Epithelial cell of prostate (primary cell): ENCODE measurements at regions not wholly inside any gene's neighbourhood (a gene's known extent, or its start where the extent isn't known, plus 50 kb on each side); places are given as distances from the start of the nearest gene placed in this dataset.

ENCODE experiments used
- DNase-seq: peaks from one replicate; pipeline ENCODE4 v3.0.0-alpha.2; 2011; ENCODE audit warnings: low read depth, low spot score
- H3K27ac ChIP-seq: fragments of 450-650 bp; 2 replicates; pipeline ENCODE4 v1.5.1; 2017; ENCODE audit warnings: mild to moderate bottlenecking

DNA sequence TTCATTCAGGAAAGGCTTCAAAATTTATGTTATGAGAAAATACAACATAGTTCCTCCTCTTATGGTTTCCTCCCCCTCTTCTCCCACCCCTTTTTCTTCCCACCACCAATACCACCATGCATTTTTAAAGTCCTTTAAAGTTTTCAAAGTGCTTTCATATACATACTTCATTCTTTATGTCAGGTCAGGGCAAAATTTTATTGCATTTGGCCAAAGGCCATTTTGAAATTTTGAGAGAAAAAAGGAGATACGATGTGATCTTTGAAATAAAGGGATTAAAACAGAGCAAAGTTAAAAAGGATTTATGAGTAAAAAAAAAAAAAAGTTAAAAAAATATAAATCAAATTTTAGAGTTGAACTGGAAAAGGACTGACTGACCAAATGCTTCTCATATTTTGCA is 792.5 kb upstream of the FANCL start:
- no peak for DNase-seq
- no peak overlapping the region for H3K27ac ChIP-seq

DNA sequence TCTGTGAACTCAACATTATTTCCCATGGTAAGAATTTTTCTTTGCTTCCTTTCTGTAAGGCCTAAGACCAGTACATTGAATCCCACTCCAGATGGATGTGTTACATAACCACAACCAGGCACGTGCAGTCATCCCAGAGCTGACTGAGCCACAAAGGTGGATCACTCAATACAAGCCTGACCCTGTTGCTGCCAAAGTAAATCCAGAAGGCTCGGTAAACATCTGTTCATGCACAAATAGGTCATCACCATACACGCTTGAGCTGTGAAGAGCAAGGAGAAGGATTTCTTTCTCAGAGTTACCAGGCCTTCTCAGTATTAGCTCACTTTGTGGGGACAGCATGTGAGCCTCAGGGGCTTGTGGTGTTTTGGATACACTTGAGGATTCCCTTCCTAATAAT is 791.4 kb upstream of the FANCL start:
- no peak overlapping the region for H3K27ac ChIP-seq
- no peak for DNase-seq

DNA sequence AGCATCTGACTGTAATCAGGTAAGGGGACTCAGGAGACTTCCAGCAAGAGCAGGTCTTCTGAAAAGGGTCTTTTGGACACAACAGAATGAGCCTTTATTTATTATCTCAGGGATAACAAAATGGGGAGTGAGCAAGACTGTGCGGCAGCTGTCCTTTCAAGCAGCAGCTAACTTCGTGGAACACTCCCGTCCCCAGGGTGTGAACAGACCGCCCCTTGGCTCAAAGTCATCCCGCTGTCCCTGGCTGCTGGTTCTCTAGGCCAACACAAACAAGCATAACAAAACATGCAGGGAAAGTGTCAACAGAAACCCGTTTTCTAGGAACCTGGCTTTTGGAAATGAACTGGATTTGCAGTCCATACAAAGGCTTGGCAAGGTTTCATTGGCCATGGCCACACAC is 787.9 kb upstream of the FANCL start:
- no peak overlapping the region for H3K27ac ChIP-seq
- no peak for DNase-seq

DNA sequence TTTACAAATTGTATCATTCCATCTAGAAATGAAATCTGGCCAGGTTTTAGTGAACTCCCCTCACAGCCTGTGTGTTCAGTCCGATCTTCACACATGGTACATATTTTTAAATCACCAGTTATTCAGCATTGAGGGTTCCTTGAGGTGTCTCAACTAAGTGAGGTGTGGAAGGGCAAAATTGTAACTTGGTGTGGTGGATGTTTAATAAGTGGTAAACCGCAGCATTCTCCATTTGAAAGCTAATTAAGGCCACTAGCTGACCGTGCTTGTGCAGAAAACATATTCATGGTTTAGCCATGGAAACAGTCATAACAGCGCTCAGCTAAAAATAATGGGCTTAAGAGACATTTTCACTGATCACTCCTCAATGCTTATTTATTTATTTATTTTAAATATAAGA is 786.2 kb upstream of the FANCL start:
- H3K27ac ChIP-seq: no peak overlapping the region
- DNase-seq: no peak

DNA sequence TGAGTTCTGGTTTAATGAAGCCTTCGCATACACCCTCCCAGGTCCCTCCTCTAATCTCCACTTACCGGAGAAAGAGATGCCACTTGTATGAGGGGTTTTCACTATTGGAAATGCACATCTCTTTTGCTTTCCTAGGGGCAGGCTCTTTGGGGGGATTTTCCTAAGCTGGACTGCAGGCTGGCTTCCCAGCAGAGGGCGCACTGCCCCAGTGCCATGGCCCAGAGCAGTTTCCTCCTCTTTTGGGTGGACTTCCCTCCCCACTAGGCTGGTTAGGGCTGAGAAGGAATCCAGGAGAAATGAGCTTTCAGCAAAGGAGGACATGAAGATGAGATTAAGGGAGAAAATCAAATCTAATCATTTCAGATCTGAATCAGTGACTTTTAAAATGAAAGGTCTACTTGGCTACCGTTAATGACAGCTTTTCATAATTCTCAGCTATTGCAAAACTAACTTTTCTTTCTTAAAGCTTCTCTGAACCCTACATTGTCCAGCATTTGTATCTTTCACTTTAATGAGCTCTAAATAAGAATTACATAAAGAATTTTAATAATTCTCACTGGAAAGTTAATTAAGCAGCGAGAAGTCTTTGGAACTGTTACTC is 784.1 kb upstream of the FANCL start:
- no peak for DNase-seq
- no peak overlapping the region for H3K27ac ChIP-seq

DNA sequence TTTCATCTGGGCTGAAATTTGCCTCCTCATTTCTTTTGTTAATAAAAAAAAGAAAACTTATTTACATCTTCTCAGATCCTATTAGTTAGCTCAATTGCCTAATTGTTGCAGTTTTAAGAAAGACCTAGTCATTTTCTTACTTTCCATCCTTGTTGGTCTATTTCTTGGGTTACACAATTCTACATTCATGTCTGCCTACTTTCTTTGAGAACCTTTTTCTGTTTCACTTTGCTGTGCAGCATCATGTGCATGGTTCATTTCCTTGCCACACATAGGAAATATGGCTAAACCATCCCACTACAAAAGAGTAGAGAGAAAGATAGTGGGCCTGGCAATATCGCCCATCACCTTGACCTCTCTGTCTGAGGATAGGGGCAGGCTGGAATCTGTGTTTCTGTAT is 780.7 kb upstream of the FANCL start:
- no peak for DNase-seq
- H3K27ac ChIP-seq: no peak overlapping the region

DNA sequence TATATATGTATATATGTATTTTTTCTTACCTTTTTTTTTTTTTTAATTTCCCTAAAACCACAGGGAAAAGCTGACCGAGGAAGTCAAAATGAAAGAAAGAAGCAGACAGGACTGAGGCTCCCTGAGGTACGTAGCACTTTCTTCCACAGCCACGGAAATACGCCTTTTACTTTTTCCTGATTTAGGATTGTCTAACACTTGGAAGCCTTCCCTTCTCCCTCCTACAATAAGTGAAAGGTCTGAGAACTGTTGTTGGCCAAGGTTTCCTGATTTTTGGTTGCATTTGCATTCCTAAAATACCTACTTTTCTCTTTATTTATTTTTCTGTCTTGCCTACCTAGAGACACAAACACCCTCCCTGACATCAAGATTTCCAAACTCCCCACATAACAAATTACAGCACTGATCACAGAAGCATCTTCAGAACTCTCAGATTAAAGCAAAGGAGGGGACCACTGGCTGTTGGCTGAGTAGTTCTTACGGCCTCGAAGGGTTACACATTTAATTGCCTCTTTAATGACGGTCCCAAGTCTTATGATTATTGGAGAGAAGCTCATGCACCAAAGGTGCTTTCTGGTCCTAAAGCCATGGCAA is 778.5 kb upstream of the FANCL start:
- no peak for DNase-seq
- H3K27ac ChIP-seq: no peak overlapping the region

DNA sequence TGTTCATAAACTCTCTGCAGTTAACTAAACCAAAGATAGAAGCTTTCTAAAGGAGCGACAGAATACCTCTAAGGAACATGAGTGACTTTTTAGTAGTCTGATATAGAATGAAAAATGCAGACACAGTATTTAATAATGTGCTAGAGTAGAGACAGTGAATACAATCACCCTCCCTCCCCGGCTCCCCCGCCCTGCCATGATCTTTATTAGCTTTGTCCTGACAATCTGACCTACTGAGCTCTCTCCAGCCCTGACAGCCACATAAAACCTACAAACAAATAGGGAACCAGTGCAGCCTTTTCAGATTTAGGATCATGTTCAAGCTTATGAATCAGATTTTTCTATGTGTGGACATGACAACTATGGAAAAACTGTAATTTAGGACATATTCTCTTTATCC is 777.6 kb upstream of the FANCL start:
- no peak for DNase-seq

DNA sequence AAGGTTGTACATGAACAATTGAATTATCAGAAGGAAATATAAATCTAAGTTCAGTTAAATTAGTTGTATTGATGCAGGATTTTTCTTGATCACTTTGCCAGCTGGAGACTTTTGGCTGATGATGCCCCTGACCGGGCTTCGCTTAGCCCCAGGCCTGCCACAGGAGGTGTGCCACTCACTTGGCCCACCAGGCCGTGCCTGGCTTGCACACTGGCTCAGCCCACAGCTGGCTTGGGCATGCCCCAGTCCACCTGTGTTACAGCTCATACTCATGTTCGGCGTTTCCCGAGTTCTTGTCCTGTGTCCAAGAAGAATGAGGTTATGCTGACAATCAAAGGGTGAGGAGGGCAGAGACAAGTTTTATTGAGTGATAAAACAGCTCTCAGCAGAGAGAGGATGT is 773.9 kb upstream of the FANCL start:
- no peak for DNase-seq
- H3K27ac ChIP-seq: no peak overlapping the region

More for the DNA sequence above, 777.6 kb upstream of the FANCL start:
- H3K27ac ChIP-seq: no peak overlapping the region

DNA sequence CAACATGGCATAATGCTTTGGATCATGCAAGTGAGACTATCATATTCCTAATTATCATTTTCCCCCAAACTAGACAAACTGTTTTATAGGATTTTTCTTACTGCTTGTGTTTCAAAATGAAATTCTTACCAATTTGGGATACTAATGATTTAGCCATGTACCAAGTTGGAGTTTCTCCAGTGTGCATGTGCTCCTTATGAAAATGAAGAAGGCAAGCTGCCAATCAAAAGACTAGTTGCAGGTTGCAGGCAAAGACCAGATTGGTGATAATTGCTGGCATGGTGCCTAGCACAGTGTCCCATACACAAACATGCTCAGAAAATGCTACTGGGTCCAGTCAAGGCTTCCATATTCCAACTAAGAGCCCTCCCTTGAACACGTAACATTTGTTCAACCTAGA is 771.8 kb upstream of the FANCL start:
- no peak for DNase-seq

DNA sequence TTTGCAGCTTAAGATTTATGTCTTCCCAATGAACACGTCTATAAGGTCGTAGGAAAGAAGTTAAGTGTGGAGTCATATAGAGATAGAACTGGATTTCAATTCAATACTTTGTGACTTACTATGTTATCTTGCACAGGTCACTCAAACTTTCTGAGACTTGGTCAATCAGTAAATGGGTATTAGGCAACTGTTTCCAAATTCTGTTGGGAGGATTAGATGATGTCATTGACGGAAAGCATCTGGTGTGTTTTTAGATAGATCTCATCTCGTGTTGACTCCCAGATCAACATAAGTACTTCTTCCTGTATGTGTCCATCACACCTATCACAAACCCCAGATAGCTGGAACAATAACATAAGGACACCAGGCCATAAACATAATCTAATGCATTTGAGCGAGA is 771.1 kb upstream of the FANCL start:
- DNase-seq: no peak
- no peak overlapping the region for H3K27ac ChIP-seq

More for the DNA sequence above, 771.8 kb upstream of the FANCL start:
- H3K27ac ChIP-seq: no peak overlapping the region

DNA sequence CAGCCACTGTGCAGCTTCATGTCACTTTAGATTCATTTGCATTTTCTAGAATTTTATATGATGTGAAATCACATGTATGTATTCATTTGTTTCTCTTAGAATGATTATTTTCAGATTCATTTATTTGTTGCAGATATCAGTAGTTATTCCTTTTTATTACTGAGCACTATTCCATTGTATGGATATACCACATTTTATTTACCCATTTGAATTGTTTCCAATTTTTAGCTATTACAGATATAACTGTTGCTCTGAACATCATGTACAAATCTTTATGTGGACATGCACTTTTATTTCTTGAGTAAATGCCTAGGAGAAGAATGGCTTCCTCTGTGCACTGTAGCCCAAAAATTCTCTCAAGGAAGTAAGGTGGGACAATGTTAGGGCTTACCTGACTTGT is 767.8 kb upstream of the FANCL start:
- no peak for DNase-seq
- no peak overlapping the region for H3K27ac ChIP-seq

DNA sequence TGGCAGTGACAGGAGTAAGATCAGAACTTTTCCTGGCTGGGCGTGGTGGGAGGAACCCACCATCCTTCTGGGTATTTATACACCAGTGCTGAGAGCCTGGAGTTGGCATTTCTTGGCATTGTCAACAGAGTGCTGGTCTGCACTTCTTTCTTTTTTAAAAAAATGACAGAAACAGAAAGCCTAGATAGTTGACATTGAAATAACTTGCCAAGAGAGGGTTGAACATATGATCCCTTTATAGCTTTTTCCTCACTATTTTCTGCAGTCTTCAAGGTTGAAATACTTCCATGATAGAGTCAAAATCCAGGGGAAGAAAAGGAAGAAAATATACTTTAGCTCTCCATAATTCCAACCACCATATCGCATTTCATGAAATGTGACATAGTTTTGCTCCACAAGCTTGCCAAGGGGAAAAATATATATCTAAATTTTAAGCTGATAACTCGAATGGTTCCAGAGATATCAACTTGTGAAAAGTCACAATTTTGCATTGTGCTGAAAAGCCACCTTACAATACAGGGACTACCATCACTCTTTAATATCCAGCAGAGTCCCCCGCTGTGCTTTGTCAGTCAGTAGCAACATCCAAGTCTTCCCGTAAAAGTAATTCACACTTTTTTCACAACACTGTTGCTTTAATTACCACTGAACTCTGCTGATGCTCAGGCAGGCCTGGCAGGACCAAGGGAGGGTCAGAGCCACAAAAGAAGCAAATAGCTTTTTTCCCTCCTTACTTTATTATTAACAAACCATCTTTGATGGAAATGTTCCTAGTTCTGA is 764.9 kb upstream of the FANCL start:
- H3K27ac ChIP-seq: no peak overlapping the region
- no peak for DNase-seq

DNA sequence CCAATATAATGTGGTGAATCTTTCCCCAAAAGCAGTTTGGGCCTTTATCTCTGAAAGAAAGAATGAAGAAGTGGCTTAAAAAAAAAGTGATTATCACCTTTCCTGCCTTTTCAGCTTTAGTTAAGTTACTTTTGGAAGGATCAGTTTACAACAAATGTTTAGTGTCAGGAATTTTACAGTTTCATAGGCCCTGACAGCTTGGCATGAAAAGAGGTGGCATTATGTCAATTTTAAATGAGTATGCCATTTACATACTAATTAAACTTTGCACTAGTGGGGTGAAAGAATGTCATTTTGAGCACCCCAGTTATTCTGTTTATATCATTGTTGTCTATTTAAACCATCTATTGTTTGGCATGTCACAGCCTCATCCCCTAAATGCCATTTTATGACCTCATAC is 763.5 kb upstream of the FANCL start:
- DNase-seq: no peak
- H3K27ac ChIP-seq: no peak overlapping the region

DNA sequence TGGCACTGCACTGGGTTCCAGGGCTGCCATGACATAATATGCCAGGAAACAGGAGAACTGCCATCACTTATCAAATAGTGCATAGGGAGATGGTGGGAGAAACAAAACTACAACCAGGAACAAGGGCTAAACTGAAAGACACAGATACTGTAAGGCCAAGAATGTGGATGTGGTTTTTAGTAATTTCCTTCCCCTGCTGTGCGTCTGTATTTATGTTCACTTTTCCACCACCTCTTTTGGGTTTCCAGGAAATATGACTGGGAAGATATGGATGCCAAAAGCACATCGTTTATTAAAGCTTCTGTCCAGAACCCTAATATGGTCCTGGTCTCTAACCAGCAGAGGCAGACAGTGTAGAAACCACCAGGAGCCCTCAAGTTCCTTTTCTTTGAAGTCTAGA is 759.7 kb upstream of the FANCL start:
- no peak for DNase-seq
- no peak overlapping the region for H3K27ac ChIP-seq

DNA sequence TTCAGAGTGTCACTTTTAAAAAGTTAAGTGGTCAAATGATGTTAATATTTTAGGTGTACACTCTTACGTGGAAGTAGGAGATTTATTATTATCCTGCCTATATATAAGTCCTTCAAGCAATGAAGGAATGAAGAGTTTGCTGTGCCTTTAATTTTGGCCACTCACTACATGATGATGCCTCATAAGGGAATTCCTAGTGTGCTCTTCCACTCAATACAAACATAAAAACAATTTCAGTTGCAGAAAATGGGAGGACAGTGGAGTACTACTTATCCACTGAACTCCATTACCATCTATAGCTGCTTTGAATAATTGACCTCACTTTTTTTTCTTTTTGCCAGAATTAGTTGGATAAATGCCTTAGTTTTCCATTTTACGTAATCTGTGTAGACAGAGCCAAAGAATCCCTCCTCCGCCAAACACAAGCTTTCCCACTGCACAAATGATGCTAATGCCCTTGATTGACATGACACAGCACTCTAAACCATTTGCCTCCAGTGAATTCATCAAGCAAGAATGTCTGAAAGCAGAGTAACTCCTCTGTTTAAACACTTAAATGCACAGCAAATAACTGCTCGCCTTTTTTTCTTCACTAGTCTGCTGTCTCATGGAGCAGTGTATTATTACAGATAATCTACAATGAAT is 751.1 kb upstream of the FANCL start:
- no peak overlapping the region for H3K27ac ChIP-seq
- DNase-seq: no peak

DNA sequence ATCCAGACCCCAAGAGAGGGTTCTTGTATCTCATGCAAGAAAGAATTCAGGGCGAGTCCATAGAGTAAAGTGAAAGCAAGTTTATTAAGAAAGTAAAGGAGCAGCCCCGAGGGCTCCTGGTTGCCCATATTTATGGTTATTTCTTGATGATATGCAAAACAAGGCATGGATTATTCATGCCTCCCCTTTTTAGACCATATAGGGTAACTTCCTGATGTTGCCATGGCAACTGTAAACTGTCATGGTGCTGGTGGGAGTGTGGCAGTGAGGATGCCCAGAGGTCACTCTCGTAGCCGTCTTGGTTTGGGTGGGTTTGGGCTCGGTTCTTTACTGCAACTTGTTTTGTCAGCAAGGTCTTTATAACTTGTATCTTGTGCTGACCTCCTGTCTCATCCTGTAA is 750.2 kb upstream of the FANCL start:
- H3K27ac ChIP-seq: no peak overlapping the region
- DNase-seq: no peak

DNA sequence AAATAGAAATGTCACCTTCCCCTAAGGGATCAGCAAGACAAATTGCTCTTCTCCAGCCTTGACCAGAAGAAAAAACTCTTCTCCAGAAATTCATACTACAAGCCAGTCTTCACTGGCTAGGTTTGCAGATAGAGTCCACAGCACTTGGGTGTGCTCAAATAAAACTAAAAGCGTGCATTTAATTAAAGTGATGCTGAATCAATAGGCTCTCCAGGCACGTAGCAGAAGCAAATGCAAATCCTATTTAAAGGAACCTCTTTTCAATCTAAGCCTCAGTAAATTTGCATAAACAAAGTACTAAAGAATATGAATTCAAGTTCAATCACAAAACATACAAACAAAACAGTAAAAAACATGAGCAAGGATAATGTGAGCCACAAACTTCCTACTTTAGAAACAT is 744.4 kb upstream of the FANCL start:
- DNase-seq: no peak
- H3K27ac ChIP-seq: no peak overlapping the region

DNA sequence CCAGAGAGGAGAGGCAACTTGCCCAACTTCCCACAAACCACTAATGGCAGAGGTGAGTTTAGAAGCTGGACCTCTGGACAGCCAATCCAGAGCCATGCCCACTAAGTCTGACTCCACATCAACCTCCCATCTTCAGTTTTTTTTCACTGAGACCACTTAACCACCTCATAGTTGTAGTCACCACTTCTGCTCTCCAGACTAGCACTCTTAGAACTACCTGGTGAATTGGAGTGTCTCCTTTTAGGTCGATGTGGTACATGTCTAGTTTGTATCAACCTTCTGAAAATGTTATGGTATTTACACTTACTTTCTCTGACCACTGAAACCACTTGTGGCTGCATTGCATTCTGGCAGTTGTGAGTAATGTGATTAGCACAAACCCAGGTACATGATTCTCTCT is 743.6 kb upstream of the FANCL start:
- DNase-seq: no peak
- H3K27ac ChIP-seq: no peak overlapping the region

DNA sequence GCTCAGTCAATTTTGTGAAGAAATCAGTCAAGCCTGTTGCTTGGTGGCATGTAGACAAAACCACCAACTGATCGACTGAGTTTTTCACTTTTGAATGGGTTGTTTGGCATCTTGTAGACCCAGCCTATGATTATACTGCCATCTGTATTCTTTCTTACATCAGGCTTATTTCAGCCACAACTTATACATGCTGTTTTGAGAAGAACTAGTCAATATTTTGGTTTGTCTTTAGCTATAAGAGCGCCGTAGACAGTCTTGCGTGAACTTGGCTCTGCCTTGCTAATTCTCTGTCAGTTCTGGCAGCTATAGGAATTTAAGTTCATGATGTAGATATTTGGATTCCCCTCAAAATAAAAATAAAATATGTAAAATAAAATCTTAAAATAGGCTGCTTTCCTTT is 742.0 kb upstream of the FANCL start:
- H3K27ac ChIP-seq: no peak overlapping the region
- no peak for DNase-seq

DNA sequence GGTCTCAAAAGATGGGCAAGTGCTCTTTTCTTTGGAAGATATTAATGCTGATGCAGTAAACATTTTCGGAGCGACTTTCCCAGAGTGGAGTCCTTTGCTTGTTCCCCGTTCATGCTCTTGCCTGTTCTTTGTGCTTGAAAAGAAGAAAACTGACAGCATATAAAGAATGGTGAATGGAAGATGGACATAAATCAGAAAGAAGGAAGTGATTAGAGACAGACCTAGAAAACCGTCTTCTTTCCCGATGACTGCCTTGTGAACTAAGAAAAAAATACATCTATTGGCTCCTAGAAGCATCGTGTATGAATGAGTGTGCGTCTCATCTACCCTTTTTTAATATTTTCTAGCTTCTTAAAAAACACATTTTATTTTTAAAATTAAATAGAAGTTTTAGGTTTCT is 740.1 kb upstream of the FANCL start:
- no peak for DNase-seq
- H3K27ac ChIP-seq: no peak overlapping the region
